Activated CD4-positive, alpha-beta T cell treated with anti-CD3 and anti-CD28 coated beads for 4 hours (primary cell): ENCODE measurements at regions not wholly inside any gene's neighbourhood (a gene's known extent, or its start where the extent isn't known, plus 50 kb on each side); places are given as distances from the start of the nearest gene placed in this dataset.

Experiments used
- DNase-seq, 2 donors: peaks; one replicate each; pipeline ENCODE4 v3.0.0-alpha.2; 2020

- DNase-seq = no peak
Measured at GRCh38 chr9:118606668-118607067, 762.6 kb downstream of the BRINP1 start.

DNA sequence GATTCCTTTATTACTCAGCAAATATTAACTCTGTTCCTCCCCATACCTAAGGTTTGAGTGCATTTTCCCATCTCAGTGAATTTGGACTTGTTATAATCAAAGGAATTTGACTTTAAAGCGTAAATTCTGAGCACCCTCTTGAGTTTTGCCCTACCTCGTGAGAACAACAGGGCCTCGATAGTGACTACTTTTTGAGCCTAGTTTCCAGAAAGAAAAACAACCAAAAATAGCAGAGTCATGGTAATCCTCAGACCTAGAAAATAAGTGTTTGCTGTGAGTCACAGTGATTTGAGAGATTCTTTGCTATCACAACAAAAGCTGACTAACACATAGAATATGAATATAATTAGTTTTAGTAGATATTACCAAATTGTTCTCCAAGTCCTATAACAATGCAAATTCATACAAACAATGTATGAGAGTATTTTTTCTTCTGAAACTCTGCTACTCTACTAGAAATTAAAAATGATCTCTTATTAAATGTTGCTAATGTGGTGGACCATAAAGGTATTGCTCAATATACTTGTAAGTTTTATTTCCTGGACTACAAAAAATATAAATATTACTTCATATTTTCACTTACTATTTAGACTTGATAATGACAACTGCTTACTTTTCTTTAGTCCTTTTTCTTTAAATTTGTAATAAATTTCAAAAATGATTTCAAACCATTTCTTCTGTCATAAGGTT, 759.7 kb downstream of the BRINP1 start:
- no peak for DNase-seq

- DNase-seq = no peak
Measured at GRCh38 chr9:118612201-118612600, 757.0 kb downstream of the BRINP1 start.

DNA sequence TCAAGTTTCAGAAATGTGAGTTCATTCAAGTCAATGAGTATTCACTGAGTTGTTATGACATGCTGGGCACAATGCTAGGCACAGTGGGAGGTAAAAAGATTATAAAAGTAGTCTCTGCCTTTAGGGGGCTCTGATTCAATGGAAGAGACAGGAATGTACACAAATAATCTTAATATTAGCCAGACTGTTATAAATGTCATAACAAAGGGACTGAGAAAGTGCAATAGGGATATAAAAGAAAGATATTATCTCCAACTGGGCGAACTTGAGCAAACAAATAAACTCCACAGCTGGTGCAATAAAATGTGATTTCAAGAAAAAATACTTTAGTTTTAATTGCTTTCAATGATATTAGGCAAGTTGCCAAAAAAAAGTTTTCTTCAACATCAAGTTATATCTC, 755.2 kb downstream of the BRINP1 start:
- DNase-seq = no peak

- no peak for DNase-seq
Measured at GRCh38 chr9:118618084-118618483, 751.2 kb downstream of the BRINP1 start.

DNA sequence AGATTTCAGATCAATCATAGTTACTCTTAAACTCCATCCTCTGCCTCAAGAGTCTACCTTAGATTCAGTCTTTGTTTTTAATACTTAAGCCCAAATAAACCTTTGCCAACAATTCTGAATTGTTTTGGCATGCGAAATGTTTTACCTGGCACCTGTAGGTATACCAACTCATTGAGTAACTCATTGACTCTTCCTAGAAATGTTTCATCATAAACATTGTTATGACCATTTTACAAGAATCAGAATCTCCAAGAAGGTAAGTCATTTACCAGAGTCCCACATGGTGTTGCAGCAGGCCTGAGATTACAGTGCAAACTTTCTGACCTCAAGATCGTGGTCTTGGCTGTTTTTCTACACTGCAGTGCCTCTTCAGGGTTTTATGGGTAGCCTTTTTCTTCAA, 750.4 kb downstream of the BRINP1 start:
- DNase-seq = no peak

DNA sequence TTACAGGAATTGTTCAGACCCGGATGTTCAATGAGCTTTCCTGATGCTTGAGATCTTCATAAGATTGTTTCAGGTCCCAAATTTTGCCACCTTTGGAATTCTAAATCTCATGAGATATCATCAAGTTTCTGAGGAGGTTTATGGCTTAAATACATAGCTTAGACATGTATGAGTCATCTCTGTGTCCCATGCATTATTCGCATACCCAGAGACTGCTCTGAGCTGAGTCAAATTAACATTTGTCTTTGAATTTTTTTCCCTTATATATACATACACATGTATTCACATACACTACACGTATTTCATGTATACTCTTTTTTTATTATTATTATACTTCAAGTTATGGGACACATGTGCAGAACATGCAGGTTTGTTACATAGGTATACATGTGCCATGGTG, 744.6 kb downstream of the BRINP1 start:
- DNase-seq = no peak

- no peak for DNase-seq
Measured at GRCh38 chr9:118630079-118630478, 739.2 kb downstream of the BRINP1 start.

- DNase-seq = no peak
Measured at GRCh38 chr9:118630931-118631595, 738.2 kb downstream of the BRINP1 start.

DNA sequence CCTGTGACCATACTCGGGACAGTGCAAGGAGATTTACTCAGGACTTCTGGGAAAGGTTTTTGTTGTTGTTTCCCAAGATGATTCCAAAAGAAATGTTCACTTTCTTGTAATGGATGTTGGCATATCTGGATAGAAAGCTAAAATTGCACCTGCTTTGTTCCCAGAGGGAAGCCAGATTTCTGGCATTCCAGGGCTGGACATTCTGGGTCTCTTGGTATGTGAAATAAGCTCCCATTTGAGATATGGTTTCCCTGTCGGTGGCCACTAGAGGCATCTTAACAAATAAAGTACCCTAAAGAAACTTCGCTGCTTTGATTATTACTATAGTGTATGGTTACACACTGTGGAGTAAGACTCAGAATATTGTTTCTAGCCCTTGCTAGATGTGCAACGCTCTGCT, 737.3 kb downstream of the BRINP1 start:
- DNase-seq = no peak

- no peak for DNase-seq
Measured at GRCh38 chr9:118635416-118635815, 733.8 kb downstream of the BRINP1 start.

DNA sequence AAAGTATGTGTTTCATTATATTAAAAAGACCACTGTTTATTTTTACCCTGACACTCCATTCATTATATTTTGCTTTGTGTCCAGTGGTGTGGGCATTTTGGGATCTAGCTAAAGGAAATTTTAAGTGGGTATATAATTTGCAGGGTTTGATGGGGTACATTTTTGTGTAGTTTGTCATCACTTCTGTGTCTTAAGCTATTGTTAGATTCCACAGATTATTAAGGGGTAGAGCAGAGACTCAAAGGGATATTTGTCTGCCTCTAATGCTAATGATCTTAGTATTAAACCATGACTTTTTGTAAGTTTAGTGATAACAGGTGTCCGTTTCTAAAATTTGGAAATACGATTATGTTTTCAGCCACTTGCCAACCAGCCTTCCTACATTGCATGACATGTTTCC, 731.6 kb downstream of the BRINP1 start:
- no peak for DNase-seq

GRCh38 chr9:118640836-118641560, 728.2 kb downstream of the BRINP1 start:
- DNase-seq = no peak

- no peak for DNase-seq
Measured at GRCh38 chr9:118643118-118643517, 726.1 kb downstream of the BRINP1 start.

DNA sequence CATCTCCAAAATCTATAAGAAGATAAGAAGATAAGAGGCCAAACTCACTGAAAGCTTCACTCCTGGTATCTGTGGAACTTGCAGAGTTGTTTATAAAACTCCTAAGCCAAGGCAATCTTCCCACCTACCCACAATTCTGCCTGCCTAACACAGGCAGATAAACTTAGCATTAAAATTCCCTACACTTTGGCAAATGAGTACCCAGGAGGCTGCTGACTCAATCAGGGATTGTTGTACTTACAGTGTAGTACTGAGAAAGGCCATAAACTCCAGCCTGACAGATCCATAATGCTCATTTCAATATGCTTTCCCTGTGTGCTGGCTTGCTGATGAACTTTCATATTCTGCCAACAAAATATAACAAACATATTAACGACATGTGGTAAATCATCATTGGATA, 725.2 kb downstream of the BRINP1 start:
- DNase-seq = no peak

DNA sequence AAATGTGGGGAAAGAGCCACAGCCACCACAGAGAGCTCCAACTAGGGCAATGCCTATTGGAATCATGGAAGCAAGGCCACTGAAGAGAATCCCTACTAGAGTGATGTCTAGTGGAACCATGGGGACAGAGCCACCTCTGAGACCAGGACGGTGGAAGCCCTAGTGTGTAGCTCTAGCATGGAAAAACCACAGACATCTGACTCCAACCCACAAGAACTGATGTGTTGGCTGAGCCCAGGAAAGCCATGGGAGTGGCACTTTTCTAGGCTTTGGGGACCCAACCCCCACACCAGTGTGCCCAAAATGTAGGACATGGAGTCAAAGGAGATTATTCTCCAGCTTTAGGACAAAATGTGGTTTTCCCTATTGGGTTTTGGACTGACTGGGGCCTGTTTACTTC, 721.9 kb downstream of the BRINP1 start:
- no peak for DNase-seq

DNA sequence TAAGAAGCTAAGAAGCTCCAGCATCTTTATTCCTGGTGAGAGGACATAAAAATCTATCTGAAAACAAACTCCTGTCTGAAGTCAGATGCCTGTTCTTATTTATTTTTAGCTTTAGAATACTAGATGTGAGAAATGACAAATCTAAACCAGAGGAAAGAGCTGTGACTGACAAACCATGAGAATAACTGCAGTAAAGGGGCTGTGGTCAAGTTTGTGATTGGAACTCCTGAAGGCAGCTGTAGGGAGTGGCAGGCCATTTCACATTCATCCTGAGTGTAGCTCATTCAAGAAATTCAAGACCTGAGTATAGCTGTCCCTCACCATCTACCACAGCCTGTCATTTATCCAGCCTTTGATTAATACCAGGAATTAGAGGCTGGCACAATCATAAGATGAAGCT, 718.8 kb downstream of the BRINP1 start:
- no peak for DNase-seq

DNA sequence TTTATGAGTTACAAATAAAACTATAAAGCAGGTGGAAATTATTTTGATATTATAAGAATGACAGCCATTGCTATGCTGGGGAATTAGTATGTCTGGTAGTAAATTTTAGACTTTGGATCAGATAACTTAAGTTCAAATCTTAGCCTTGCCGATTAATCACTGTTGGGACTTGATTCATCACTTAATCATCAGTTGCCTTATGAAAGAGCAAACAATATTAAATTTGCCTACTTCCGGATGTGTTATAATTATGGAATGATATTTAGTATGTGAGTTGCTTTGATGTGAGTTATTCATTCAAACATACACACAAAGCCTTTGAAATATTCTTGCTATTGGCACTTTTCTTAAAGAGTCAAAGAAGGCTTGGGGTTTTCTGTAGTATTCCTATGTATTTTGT, 717.7 kb downstream of the BRINP1 start:
- DNase-seq = no peak

GRCh38 chr9:118652258-118652657, 717.0 kb downstream of the BRINP1 start:
- no peak for DNase-seq

DNA sequence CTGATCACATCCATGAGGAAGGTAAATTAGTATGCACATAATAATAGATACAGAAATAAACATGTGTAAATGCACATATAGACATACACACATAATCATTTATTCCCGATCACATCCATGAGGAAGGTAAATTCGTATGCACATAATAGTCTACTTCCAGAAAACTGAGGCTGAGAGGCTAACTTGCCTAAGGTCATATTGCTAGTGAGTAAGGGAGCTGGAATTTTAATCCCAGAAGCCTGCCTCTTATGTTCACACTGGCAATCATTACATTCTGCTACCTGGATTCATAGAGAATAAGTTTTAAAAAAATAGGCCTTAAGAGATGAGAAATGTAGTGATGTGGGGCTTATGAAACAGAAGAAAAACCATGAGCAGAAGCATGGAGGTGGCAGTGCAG, 716.3 kb downstream of the BRINP1 start:
- no peak for DNase-seq

DNA sequence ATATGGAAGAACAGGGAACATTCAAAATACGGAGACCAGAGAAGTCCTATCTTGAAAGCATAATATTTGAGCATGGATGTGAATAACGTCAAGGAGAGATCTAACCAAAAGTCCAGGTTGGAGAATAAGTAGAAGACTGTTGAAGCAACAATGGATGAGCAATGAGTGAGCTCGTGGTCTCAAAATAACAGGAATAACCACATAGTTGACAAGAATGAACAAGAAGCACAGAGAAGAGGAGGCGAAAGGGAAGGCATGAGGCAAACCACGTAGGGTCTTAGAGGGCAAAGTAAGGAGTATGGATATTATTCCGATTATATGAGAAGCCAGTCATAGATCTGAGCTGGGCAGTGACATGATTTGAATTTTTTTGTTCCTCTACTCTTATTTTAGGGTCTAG, 710.2 kb downstream of the BRINP1 start:
- no peak for DNase-seq

DNA sequence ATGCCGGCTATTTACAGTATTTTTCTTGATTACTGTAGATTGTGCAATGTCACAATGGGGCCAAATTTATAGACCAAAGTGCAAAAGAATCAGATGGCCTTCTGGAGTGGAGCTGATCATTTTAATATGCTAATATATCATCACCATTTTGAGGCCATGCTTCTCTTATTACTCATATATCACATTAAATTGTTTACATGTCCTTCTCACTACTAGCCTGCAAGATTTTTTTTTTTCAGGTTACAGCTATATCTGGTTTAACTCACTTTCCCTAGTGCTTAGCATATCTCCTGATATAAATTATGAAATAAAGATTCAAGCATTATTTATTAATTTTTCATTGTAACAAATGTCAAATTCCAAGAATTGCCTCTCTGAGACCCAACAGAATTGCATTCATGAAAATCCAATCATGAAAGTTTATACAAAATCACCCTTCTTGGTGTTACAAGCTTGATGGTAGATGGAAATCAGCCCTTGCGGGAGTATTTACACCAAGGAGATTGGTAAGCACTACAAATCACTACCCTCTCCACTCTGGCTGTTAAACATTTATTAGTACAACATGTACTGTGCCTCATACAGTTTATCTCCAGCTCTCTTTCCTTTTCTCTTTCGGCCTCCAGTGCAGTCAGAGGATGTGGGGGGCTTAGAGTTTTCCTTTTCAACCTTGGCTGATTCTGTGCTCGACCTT, 703.9 kb downstream of the BRINP1 start:
- DNase-seq = no peak
